ENCODE measurements at regions not wholly inside any gene's neighbourhood (a gene's known extent, or its start where the extent isn't known, plus 50 kb on each side); places are given as distances from the start of the nearest gene placed in this dataset.

GRCh38 chr10:23974746-23975272 is 234.1 kb upstream of the KIAA1217 start:
- intact Hi-C loops (cut with DNase I; ENCODE audit: low total_unique reads) = no loop called here
- no peak for TF ChIP-seq POLR2AphosphoS5 (IDR thresholded peaks at IDR 0.05)
- Histone ChIP-seq H3K27me3 (no peaks in the 10 kb centered on the region), H3K4me3 (no peak overlapping the region), H3K4me1 (no peaks in the 10 kb centered on the region), H3K36me3 (no peaks in the 10 kb centered on the region), H3K9me3 (no peaks in the 10 kb centered on the region), H3K27ac (no peak overlapping the region)
- DNase-seq = no peak
- WGBS, 5 donors = 66 to 75% (median 71%) methylated on average over 4 of the region's 4 CpGs

DNA sequence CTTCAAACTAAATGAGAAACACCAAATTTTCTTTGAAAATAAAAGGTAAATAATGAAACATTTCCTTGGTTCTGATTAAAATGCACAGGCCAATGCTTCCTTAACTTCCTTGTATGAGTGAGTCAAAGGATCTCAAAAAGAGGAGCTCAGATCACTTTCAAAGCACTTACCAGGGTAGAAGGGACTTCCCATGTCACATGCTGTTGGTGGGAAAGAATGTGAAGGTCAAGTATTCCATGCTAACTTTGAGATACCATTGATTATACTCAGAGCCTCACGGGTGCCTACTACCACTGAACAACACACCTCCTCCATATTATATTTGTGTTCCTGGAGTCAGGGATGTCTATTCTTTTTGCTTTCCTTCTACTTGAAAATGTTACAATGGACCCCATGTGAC is 233.5 kb upstream of the KIAA1217 start:
- intact Hi-C loops (cut with DNase I; ENCODE audit: low total_unique reads) = no loop called here
- H3K9me3 ChIP-seq = no peaks in the 10 kb centered on the region
- TF ChIP-seq, protein P1, sequence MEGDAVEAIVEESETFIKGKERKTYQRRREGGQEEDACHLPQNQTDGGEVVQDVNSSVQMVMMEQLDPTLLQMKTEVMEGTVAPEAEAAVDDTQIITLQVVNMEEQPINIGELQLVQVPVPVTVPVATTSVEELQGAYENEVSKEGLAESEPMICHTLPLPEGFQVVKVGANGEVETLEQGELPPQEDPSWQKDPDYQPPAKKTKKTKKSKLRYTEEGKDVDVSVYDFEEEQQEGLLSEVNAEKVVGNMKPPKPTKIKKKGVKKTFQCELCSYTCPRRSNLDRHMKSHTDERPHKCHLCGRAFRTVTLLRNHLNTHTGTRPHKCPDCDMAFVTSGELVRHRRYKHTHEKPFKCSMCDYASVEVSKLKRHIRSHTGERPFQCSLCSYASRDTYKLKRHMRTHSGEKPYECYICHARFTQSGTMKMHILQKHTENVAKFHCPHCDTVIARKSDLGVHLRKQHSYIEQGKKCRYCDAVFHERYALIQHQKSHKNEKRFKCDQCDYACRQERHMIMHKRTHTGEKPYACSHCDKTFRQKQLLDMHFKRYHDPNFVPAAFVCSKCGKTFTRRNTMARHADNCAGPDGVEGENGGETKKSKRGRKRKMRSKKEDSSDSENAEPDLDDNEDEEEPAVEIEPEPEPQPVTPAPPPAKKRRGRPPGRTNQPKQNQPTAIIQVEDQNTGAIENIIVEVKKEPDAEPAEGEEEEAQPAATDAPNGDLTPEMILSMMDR (IDR thresholded peaks at IDR 0.05) = no peak
- TF ChIP-seq EP300 (IDR thresholded peaks at IDR 0.05) (no peak), POLR2A (IDR thresholded peaks at IDR 0.05) (no peak), POLR2AphosphoS5 (IDR thresholded peaks at IDR 0.05) (no peak)
- no peaks in the 10 kb centered on the region for H3K27me3 ChIP-seq
- 53 to 68% (median 63%) methylated on average over 1 of the region's 1 CpG for WGBS, 5 donors
- DNase-seq = peak in 1 of 2 donors; percentile 14
- no peaks in the 10 kb centered on the region for H3K36me3 ChIP-seq
- H3K4me1 ChIP-seq = no peaks in the 10 kb centered on the region
- H3K27ac ChIP-seq = no peak overlapping the region
- no peak overlapping the region for H3K4me3 ChIP-seq

DNA sequence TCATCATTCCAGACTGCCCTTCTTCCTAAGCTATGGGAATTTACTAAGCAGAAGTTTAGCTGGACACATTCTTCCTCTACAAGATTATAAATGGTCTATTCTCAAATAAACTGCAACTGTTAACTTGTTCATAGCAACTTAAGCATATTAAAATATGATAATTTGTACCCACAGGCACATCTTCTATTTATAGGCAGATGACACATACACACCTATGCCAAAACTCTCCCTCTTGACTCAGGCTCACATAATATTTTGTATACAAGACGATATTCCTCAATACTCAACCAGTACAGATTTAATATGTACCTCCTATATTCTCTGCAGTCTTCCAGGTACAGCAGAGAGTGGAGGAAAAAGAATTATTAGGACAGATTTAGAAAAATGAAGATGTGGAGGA is 232.7 kb upstream of the KIAA1217 start:
- Histone ChIP-seq H3K27ac (no peak overlapping the region), H3K36me3 (no peaks in the 10 kb centered on the region), H3K4me1 (no peaks in the 10 kb centered on the region), H3K9me3 (no peaks in the 10 kb centered on the region), H3K27me3 (no peaks in the 10 kb centered on the region), H3K4me3 (no peak overlapping the region)
- intact Hi-C loops (cut with DNase I; ENCODE audit: low total_unique reads) = no loop called here
- DNase-seq = no peak
- 64 to 88% (median 82%) methylated on average over 1 of the region's 1 CpG for whole genome bisulfite sequencing, 5 donors
- TF ChIP-seq EP300 (IDR thresholded peaks at IDR 0.05) (no peak), POLR2A (IDR thresholded peaks at IDR 0.05) (no peak), POLR2AphosphoS5 (IDR thresholded peaks at IDR 0.05) (no peak)
- TF ChIP-seq, protein P1 (IDR thresholded peaks at IDR 0.05) = no peak

- TF ChIP-seq, protein P1 (IDR thresholded peaks at IDR 0.05) = no peak
- TF ChIP-seq POLR2A (IDR thresholded peaks at IDR 0.05) (no peak), EP300 (IDR thresholded peaks at IDR 0.05) (no peak), POLR2AphosphoS5 (IDR thresholded peaks at IDR 0.05) (no peak)
- Histone ChIP-seq H3K4me1 (no peaks in the 10 kb centered on the region), H3K4me3 (no peak overlapping the region), H3K36me3 (no peaks in the 10 kb centered on the region), H3K27me3 (no peaks in the 10 kb centered on the region), H3K27ac (no peak overlapping the region), H3K9me3 (no peaks in the 10 kb centered on the region)
- 36 to 62% (median 40%) methylated on average over 1 of the region's 1 CpG for WGBS, 5 donors
- DNase-seq = no peak
- intact Hi-C loops (cut with DNase I; ENCODE audit: low total_unique reads) = no loop called here
Observed at GRCh38 chr10:23978317-23978716, 230.6 kb upstream of the KIAA1217 start.

DNA sequence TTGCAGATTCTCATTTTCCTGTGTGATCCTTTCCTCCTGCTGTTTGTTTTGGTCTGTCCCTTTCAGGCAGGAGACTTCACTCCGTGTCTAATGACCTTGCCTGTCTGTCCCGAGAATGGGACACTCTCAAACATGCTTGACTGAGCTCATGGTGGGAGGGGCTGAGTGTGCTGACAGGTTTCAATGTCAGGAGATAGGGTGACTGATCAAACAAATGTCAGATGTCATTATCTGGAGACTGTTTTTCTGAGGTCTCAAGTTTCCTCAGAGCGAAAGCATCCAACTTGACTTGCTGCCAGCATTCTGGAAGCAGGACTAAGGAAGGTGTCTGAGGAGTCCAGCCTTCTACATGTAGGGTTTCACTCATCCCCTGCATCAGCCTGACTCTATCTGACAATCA is 228.8 kb upstream of the KIAA1217 start:
- no peak overlapping the region for H3K4me3 ChIP-seq
- no peaks in the 10 kb centered on the region for H3K9me3 ChIP-seq
- DNase-seq = peak in 1 of 2 donors; percentile 30
- H3K27ac ChIP-seq = no peak overlapping the region
- H3K4me1 ChIP-seq = no peaks in the 10 kb centered on the region
- intact Hi-C loops (cut with DNase I; ENCODE audit: low total_unique reads) = no loop called here
- no peaks in the 10 kb centered on the region for H3K27me3 ChIP-seq
- no peaks in the 10 kb centered on the region for H3K36me3 ChIP-seq
- TF ChIP-seq, protein P1 (IDR thresholded peaks at IDR 0.05) = no peak
- TF ChIP-seq POLR2AphosphoS5 (IDR thresholded peaks at IDR 0.05) = no peak
- no peak for TF ChIP-seq POLR2A (IDR thresholded peaks at IDR 0.05)
- no peak for TF ChIP-seq EP300 (IDR thresholded peaks at IDR 0.05)
- 15 to 33% (median 25%) methylated on average over 3 of the region's 3 CpGs for WGBS, 5 donors
